Mucosa of gallbladder (tissue), 1 donor: ENCODE measurements at regions not wholly inside any gene's neighbourhood (a gene's known extent, or its start where the extent isn't known, plus 50 kb on each side); places are given as distances from the start of the nearest gene placed in this dataset.

Source experiments
- DNase-seq: peaks from one replicate; pipeline ENCODE4 v3.0.0-alpha.2; 2020; ENCODE audit warnings: low spot score
- donor health status: DM: no; HTN: no; CAD: no.

DNA sequence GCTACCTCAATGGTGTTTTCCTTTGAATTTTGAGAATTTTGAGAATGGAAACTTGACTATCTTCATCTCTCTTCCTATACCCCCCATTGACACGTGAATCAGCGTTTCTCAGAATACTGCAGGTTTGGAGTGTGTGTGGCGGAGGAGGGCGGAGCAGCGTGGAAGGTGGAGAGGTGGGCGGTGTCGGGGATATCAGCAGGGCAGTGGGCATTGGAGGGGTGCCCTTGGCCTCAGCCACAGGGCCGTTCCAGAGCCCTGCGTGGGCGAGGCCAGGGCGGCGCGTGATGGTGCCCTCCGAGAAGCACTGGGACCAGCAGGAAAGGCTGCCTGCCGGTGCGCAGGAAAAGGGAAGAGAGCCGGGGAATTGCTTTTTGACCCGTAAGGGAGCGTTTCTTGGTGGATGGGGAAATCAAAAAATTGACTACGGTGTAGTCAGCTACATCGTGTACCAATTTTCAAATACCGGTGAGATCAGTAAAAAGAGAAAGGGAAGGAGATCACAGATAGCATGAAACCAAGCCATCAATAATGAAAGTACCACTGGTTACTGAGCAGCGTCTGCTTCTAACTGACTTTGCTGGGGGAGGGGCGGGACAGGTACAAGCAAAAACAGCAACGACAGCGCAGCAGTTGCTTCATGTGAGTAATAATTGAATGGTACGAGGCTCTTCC is 82.7 kb upstream of the DUSP22 start:
- no peak for DNase-seq

DNA sequence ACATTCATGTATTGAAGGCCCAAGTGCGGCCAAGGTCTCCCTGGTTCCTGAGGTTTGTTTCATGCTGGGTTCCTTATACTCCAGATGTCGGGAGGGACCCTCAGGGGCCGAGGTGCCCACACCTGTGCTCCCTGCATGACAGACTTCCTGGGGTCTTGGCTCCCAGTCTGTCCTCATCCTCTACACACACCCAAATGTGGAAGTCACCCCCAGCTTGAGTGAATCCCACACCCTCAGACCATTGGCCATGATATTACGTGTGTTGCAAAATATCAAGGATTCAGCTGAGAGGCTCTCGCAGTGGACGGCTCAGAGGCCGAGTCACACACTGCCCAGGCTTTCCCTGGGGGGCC is 82.2 kb upstream of the DUSP22 start:
- DNase-seq: no peak

DNA sequence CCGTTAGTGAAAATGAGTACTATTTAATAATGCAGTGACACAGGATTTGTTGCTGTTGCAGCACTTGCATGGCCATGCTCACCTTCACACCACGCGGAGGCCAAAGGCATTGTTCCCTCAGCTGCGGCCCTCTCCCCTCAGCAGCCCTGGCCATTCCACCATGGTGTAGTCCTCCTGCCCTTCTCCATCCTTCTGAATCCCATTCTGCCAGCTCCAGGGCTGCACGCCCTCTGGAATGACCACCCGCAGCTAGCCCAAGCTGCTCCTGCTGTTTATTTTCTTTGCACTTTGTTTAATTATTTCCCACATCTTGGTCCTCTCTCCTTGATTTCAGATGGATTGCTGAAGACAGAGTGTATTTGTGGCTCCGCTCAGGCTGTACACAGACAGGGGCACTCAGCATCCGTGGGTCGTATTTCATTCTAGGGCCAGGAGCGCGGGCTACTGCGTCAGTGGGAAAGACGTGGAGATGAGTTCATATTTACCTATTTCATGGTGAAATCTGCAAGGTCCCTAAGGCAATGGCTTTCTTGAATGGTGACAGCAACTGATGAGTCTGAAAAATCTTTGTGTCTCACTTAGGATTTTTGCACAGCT is 81.4 kb upstream of the DUSP22 start:
- no peak for DNase-seq

DNA sequence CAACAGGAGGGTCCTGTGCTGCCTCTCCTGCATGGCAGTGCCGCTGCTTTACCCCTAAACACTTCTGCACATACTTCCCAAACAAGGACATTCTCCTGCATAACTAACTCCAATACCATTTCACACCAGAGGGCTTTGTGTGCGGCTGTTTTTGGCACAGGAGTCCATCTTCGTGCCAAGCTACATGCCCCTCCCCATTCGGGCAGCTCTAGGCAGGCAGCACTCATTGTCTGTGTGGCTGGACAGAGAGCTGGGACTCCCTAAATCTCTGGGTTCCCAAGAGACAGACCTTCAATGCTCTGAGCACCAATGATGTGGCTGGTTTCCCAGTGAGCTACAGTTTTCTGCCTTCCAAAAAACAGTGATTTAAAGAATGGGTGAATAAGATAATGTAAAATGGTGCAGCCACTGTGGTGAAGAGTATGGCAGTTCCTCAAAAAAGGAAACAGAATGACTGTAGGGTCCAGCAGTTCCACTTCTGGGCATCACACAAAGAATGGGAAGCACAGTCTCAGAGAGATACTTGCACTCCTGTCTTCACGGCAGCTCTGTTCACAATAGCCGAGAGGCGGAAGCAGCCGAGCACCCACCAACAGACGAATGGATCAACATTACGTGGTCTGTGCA is 80.3 kb upstream of the DUSP22 start:
- DNase-seq: no peak

DNA sequence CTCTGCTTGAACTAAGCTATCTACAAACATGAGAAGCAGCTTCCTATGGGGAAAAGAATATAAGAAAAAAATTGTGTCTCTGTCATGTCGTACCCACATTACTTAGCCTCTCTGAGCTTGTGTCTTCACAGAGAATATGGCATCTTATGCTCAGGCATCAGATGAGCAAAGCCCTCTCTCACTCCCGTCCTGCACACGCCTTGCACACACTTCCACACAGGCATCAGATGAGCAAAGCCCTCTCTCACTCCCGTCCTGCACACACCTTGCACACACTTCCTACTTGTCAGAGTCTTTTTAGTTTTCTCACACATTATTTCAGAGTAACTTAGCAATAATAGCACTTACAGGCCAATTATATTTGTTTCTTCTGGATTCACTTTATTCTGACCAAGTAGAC is 79.0 kb upstream of the DUSP22 start:
- DNase-seq: no peak

DNA sequence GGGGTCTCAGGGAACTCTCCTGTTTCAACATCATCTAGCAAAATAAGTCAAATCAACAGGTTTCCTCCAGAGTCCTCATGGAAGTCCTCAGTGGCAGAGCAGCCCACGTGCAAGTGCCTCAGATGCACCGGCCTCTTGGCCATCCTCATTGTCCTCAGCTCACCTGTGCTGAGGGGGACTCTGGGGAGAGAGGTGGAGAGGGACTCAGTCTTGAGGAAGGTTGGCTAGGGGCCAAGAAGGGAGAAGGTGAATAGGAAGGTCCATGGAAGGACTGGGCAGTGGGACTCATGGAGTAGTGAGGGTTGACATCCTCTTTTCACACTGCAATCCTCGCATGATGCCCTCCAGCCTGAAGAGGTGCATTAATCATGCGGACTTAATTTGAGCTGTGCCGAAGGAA is 77.9 kb upstream of the DUSP22 start:
- DNase-seq: no peak

DNA sequence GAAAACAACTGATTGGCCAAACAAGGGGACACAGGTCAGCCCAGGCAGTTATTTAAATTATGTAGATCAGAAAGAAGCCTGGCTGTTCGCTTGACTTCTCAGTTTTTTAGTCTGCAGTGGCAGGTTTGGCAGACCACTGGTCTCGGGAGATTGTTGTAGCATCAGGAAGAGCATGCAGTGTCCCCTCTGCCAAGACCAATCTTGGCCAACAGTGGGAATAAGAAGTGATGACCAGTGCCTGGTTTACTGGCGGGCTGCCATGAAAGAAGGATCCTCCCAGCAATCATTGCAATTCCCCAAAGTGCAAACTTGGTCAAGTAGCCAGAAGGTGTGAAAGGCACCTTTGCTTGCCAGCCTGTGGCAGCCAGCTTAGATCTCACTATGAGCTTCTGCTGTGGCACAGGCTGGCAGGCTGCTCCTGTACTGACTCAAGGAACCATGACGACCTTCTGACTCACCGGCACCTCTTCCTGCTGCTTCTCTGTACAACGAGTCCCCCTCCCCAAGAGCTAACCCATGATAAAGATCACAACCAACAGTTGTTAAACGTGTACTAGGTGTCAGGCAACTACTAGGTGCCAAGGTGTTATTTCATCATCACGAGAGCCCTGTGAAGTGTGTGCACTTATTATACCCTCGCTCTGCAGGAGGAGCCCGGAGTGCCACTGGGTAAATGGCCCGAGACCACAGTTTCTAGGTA is 76.8 kb upstream of the DUSP22 start:
- DNase-seq: no peak

DNA sequence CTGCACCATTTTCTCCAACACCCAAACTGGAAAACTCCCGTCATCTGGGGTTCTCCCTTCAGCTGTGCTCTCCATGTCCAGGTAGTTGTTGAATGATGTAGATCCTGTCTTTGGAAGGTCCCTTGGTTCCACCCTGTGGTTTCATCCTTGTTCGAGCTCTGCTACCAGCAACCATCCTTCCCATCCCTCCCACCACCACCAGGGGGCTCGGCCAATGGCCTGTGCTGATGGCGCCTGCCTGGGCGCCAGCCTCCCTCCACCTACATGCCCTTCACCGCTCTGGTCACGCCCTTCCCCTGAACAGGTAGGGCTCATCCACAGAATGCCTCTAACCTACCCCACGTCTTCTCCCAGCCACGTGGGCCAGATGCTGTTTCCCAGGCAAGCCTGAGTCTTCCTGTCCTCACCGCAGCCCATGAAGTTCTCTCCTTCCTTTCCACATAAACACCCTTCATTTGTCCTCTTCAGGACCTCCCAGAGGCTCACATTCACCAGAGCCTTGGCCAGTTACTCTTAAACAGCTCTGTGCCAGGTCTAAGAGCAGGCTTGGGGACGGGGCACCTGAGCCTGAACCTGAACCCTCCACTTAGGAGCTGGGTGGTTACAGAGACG is 75.1 kb upstream of the DUSP22 start:
- no peak for DNase-seq

DNA sequence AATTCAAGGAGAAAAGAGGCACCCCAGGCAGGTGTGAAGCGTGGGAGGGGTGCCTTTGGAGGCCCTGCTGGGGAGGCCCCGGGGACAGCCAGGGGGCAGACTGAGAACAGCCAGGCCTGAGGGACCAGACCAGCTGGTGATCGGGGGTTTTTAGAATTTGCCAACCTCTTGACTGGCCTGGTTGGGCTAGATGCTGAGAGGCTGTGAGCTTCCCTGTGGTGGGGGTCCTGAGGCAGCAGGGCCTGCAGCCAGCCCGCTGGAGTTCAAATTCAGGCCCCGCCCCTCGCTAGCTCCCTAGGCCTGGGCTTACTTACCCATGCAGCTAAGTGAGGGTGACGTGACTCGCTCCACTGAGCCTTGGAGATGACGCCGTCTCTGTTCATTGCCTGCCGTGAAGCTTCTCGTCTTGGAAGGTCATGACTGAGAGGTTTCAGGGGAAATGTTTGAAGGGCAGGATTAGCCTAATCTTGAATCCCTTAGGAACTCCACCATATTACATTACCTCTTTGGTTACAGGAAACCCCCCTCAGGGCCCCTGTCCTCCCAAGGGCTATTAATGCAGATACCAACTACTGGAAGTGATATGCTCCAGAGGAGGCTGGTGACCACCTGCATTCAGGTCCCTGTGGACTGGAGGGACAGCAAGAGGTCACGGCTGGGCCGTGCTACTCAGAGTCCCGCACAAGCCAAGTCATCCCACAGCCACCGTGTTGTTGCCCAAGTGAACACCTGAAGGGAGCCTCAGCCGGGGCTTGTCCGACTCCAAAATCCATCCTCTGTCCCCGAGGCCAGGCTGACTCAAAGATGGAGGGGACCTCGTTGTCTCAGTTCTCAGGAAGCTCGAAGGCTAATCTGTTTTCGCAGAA is 73.9 kb upstream of the DUSP22 start:
- no peak for DNase-seq

DNA sequence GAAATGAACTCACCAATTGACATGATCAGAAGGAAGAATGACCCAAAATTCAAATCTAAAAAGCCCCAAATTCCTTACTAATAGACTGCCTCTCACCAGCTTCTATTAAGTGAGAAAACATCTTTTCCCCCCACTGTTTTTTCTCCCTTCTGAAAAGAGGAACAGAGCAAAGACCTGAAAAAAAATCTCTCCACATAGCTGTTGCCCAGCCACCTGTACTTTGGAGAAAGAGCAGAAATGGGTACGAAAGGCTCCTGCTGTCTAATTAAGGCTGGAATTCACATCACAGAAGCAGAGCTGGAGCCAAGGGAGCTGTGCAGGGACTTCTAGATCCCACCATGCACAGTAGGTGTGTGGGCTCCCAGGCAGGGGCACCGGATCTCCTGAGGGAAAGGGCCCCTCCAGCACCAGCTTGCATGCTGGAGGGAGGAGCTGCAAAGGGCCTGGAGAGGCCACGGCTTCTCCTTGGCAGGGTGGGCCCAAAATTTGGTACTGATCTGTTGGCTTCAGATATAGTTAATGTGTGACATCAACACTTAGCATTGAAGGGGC is 73.2 kb upstream of the DUSP22 start:
- no peak for DNase-seq

DNA sequence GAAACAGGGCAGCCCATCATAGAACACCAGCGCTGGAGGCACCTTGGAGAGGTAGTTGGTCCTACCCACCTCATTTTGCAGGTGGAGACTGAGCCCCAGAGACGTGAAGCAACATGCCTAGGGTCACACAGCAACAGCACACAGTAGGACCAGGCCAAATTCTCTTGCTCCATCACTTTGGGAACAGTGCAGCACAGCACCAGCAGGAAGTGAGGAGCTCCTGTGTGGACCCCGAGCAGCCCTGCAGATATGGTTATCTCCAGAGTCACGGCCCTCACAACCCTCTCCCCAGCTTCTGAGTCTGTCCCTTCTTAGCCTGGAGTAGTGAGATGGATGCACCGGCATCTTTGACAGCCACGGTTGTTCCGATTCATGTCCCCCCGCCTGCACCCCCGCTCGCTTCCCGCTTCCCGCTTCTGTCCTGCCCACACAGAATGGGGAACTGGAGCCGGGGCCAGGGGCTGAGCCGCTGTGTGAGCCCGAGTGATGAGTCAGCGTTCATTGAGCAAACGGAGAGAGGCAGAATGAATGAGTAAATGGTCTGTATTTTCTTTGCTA is 72.6 kb upstream of the DUSP22 start:
- DNase-seq: peak; percentile 47

DNA sequence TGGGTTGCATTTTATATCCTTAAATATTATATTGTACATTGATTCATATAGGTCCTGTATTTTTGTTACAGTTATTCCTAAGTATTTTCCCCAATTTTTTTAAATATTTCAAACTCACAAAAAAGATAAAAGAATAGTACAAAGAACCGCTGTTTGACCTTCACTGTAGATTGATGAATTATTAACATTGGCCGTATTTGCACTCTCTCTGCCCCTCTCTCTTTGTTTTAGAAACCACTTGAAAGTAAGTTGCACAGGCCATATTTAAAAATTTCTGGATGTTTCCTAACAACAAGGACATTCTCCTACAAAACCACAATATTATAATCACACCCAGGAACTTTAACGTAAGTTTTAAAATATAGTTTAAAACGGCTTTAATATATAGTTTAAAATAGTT is 72.0 kb upstream of the DUSP22 start:
- DNase-seq: no peak

DNA sequence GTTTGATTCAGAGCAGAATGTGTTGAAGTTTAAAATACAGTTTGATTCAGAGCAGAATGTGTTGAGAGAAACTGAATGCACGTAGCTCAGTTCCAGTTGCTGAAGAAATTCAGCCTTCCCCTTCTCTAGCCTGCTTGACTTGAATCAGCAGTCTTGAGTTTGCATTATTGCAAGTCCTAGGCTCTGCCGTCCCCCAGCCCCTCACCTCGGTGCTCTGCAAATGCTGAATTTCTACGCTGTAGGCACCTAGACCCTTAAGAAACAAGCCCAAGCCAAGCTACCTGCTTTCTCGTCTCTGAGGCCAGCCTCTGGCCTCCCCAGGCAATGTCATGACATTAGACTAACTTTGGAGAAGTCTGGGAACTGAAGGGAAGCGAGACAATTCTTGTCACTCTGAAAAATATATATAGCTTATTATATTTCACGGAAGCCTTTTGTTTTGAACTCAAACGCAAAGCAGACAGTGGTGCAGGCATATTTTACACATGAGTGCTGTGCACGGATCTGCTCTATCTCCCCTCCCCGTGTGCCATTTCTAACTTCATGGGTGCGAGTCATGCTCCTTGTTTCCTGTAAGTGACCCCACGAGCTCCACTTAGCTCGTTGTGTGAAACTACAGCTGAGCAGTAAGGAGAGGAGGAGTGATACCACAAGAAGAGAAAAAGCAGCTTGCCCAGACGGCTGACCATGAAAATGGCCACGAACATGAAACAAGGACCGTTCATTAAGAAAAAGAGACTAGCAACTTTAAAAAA is 71.4 kb upstream of the DUSP22 start:
- no peak for DNase-seq

DNA sequence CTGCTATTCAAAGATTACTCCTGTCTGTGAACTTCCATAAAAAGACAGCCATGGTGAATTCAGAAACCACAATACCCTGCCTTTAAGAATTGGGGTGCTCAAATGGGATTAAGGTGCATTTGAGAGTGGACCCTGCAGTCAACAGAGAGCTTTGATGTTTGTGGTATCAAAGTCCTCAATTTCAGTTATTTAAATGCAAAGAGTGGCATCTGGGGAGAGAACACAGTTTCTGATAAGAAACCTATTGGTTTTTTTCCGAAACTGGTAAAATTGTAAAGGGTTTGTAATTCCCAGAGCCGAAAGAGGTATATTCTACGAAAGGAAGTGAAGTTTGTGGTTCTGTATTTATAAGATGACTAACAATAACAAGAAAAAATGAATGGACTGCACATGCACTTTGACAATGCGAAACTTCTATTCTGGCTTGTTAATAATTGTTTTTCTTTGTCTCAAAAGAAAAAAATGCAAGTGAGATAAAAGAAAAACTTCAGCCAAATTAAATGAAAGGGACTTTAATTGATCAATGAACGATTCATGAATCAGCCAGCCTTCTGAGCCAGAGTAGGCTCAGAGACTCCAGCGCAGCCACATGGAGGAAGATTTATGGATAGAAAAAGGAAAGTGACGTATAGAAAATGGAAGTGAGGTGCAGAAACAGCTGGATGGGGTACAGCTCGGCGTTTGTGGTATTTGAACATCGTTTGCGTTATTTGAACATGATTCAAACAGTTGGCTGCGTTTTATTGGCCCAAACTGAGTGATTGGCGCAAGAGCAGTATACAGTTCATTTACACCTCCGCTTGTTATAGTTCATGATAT is 70.5 kb upstream of the DUSP22 start:
- no peak for DNase-seq

DNA sequence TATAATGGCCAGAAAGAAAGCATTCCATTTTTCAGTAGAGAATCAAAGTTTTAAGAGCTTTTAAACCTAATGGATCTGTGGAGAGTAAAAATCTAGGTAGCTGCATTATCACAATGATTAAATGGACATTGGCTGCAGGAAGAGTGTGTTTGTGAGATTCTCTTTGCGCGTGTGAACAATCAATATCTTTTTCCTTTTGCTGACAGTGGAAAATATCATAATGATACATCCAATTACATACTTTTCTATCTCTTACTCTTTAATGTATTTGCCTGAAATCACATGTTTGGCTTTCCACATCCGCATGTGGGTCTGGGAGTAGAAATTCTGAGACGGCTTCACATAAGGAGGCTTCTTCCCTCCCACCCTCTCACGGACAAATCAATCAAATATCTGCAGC is 69.8 kb upstream of the DUSP22 start:
- DNase-seq: no peak

DNA sequence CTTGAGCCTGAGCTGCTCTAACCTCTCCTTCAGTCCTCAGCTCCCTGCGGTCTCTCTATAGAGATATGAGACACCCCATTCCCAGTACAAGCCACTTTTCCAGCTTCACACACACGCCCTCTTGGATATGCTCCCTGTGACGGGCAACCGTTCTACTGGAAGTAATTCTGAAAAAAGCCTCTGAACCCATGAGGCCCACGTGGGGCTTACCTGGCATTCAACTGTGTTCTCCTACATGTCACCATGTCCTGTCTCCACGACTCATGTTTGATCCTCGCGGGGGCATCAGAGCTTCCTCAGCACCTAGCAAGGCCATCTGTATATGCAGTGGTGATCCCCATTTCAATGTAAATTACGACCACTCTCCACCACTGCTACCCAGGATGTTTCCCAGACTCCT is 69.2 kb upstream of the DUSP22 start:
- DNase-seq: no peak

DNA sequence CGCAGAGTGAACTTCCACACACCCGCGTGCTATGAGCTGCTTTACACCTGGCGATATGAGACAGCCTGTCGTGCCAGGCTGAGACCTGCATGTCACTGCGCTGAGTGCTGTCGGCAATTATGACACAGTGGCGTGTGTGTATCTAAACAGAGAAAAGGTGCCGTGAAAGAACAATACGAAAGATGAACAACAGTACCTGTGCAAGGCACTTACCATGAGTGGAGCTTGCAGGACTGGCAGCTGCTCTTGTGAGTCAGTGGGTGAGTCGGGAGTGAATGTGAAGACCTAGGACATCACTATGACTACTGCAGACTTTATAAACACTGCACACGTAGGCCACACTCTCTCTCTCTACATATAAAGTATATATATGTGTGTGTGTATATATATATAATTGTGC is 68.5 kb upstream of the DUSP22 start:
- no peak for DNase-seq

DNA sequence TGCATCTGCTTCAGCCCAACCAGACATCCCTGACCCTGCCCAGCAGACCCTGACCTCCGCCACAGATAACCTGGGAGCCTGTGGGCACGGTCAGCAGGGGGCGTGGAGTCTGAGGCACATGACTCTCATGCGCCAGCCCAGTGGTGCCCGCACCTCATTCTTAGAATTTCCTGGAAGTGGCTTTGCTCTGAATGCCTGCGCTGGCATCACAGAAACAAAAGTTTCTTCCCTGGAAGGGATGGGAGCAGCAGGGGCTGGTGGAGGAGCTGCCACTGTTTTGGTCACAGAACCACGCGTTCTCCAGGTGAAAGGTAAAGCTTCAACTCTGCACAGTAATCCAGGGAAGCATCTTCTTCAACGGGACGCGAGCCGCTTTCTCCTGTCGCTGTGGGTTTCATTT is 67.9 kb upstream of the DUSP22 start:
- no peak for DNase-seq

DNA sequence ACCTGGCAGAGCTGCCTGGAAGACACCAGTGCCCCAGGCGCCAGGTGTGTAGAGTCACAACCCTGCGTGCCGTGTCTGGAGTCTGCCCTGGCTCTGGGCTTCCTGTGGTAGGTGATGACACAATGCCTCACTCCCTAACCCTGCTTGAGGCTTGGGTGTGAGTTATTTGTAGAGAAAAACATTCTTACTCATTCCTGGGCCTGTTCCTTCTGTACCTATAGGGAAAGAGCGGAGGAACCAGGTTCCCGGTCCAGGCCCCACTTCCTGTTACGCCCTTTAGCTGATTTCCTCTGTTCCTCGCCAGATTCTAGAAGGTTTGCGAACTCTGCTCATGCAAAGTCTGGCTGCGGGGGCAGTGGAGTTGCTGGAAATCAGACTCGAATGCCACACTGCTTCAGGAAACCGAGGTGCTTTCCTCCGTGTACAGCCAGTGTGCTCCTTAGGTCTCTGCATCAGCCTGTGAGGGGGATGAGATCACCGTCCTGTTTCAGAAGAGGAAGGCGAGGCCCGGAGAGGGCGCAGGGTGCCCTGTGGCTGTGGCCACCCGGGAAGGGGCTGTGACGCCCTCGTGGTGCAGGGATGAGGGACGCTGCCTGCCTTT is 67.1 kb upstream of the DUSP22 start:
- DNase-seq: no peak
